OCI-LY7 (cell line): ENCODE measurements at regions not wholly inside any gene's neighbourhood (a gene's known extent, or its start where the extent isn't known, plus 50 kb on each side); places are given as distances from the start of the nearest gene placed in this dataset.

Source experiments
- CTCF ChIP-seq: fragments of 200-600 bp; sonication (generic); conservative IDR thresholded peaks from 2 replicates; pipeline ENCODE4 v1.5.1; 2014; ENCODE audit warnings: mild to moderate bottlenecking, antibody characterized with exemption, low read length, moderate library complexity, mixed read lengths
- EZH2phosphoT487 ChIP-seq: fragments of 200-600 bp; sonication (generic); IDR thresholded peaks from 2 replicates; pipeline ENCODE4 v1.6.1; 2018; ENCODE audit warnings: low read depth, borderline replicate concordance, mild to moderate bottlenecking, mixed run types, antibody characterized with exemption, low read length, moderate library complexity, mixed read lengths

GRCh38 chr2:49259926-49260325 lies 105.6 kb upstream of the FSHR start:
- no peak for TF ChIP-seq CTCF
- TF ChIP-seq EZH2phosphoT487 = no peak
